A549 (cell line): ENCODE measurements at regions not wholly inside any gene's neighbourhood (a gene's known extent, or its start where the extent isn't known, plus 50 kb on each side); places are given as distances from the start of the nearest gene placed in this dataset.

ENCODE experiments used
- KDM1A ChIP-seq: fragments of 200-600 bp; sonication (generic); IDR thresholded peaks from 2 replicates; pipeline ENCODE4 v1.6.1; 2016; ENCODE audit warnings: low read depth, mild to moderate bottlenecking
- NFE2L2 ChIP-seq: fragments of 150-350 bp; conservative IDR thresholded peaks from 2 replicates; pipeline ENCODE4 v1.6.1; 2014; ENCODE audit warnings: low read length
- RNF2 ChIP-seq: fragments of 200-600 bp; sonication (generic); IDR thresholded peaks from 2 replicates; pipeline ENCODE4 v1.6.1; 2016; ENCODE audit warnings: low read depth, mild to moderate bottlenecking, antibody characterized with exemption, moderate library complexity, borderline replicate concordance
- TF ChIP-seq, protein P1 (sequence below): fragments of >200 bp; sonication (Bioruptor Twin); formaldehyde crosslinking; IDR thresholded peaks from 3 replicates; pipeline ENCODE4 v1.5.1; 2016
- TF ChIP-seq, protein P2 (sequence below): fragments of 450-650 bp; IDR thresholded peaks from 2 replicates; pipeline ENCODE4 v1.6.1; 2014; ENCODE audit warnings: antibody characterized with exemption
- TF ChIP-seq, protein P3 (sequence below): IDR thresholded peaks from 2 replicates; pipeline ENCODE4 v1.6.1; 2012
- TF ChIP-seq, protein P4 (sequence below): fragments of 200-600 bp; sonication (generic); IDR thresholded peaks from 2 replicates; pipeline ENCODE4 v1.6.1; 2016; ENCODE audit warnings: antibody characterized with exemption, mild to moderate bottlenecking, moderate library complexity

DNA sequence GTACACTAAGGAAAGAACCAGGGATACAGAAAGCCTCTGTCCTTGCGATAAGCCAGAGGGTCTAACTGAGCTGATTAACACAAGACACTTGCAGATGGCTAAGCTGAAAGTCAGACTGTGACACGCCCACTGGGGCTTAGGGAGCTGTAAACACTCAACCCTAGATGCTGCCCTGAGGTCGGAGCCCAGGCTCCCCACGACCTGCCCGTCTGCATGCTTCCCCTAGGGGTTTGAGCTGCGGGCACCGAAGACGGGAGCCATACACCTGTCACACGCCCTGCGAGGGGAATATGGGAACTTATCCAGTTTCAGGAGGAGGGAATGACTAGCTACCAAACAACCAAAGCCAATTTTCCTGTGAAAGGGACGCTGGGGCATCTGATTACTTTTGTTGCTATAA lies 96.0 kb downstream of the HTR5A start:
- TF ChIP-seq, protein P1, sequence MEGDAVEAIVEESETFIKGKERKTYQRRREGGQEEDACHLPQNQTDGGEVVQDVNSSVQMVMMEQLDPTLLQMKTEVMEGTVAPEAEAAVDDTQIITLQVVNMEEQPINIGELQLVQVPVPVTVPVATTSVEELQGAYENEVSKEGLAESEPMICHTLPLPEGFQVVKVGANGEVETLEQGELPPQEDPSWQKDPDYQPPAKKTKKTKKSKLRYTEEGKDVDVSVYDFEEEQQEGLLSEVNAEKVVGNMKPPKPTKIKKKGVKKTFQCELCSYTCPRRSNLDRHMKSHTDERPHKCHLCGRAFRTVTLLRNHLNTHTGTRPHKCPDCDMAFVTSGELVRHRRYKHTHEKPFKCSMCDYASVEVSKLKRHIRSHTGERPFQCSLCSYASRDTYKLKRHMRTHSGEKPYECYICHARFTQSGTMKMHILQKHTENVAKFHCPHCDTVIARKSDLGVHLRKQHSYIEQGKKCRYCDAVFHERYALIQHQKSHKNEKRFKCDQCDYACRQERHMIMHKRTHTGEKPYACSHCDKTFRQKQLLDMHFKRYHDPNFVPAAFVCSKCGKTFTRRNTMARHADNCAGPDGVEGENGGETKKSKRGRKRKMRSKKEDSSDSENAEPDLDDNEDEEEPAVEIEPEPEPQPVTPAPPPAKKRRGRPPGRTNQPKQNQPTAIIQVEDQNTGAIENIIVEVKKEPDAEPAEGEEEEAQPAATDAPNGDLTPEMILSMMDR, result no peak
- TF ChIP-seq KDM1A (no peak), RNF2 (no peak), NFE2L2 (no peak)
- TF ChIP-seq, protein P2, sequence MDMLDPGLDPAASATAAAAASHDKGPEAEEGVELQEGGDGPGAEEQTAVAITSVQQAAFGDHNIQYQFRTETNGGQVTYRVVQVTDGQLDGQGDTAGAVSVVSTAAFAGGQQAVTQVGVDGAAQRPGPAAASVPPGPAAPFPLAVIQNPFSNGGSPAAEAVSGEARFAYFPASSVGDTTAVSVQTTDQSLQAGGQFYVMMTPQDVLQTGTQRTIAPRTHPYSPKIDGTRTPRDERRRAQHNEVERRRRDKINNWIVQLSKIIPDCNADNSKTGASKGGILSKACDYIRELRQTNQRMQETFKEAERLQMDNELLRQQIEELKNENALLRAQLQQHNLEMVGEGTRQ, result no peak
- TF ChIP-seq, protein P3, sequence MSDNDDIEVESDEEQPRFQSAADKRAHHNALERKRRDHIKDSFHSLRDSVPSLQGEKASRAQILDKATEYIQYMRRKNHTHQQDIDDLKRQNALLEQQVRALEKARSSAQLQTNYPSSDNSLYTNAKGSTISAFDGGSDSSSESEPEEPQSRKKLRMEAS, result no peak
- TF ChIP-seq, protein P4, sequence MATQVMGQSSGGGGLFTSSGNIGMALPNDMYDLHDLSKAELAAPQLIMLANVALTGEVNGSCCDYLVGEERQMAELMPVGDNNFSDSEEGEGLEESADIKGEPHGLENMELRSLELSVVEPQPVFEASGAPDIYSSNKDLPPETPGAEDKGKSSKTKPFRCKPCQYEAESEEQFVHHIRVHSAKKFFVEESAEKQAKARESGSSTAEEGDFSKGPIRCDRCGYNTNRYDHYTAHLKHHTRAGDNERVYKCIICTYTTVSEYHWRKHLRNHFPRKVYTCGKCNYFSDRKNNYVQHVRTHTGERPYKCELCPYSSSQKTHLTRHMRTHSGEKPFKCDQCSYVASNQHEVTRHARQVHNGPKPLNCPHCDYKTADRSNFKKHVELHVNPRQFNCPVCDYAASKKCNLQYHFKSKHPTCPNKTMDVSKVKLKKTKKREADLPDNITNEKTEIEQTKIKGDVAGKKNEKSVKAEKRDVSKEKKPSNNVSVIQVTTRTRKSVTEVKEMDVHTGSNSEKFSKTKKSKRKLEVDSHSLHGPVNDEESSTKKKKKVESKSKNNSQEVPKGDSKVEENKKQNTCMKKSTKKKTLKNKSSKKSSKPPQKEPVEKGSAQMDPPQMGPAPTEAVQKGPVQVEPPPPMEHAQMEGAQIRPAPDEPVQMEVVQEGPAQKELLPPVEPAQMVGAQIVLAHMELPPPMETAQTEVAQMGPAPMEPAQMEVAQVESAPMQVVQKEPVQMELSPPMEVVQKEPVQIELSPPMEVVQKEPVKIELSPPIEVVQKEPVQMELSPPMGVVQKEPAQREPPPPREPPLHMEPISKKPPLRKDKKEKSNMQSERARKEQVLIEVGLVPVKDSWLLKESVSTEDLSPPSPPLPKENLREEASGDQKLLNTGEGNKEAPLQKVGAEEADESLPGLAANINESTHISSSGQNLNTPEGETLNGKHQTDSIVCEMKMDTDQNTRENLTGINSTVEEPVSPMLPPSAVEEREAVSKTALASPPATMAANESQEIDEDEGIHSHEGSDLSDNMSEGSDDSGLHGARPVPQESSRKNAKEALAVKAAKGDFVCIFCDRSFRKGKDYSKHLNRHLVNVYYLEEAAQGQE, result no peak
